Central memory CD8-positive, alpha-beta T cell (primary cell): ENCODE measurements at regions not wholly inside any gene's neighbourhood (a gene's known extent, or its start where the extent isn't known, plus 50 kb on each side); places are given as distances from the start of the nearest gene placed in this dataset.

ENCODE experiments used
- ATAC-seq: fragments of 150-1000 bp; cut with Tn5 transposase; replicated peaks from 2 replicates; pipeline ENCODE4 v1.10.0; 2022; ENCODE audit warnings: mild to moderate bottlenecking, moderate FRiP score, moderate number of reproducible peaks; ENCODE audit not compliant: poor library complexity, severe bottlenecking; ENCODE audit errors: extremely low read depth
- DNase-seq, 2 donors: peaks; one replicate each; pipeline ENCODE4 v3.0.0; 2021; ENCODE audit warnings: low spot score in 2 of 2
- H3K27ac Mint-ChIP-seq: one replicate; pipeline ENCODE4 v1.8.0; 2022; ENCODE audit warnings: low read depth, mild to moderate bottlenecking, moderate library complexity, mixed read lengths
- H3K27me3 Mint-ChIP-seq: one replicate; pipeline ENCODE4 v1.8.0; 2022; ENCODE audit warnings: mixed read lengths
- H3K36me3 Mint-ChIP-seq: one replicate; pipeline ENCODE4 v1.8.0; 2022; ENCODE audit warnings: mild to moderate bottlenecking, moderate library complexity, mixed read lengths; ENCODE audit not compliant: insufficient read depth
- H3K4me1 Mint-ChIP-seq: one replicate; pipeline ENCODE4 v1.8.0; 2022; ENCODE audit warnings: mixed read lengths
- H3K4me3 Mint-ChIP-seq: one replicate; pipeline ENCODE4 v1.8.0; 2022; ENCODE audit warnings: mild to moderate bottlenecking, moderate library complexity, mixed read lengths
- H3K9me3 Mint-ChIP-seq: one replicate; pipeline ENCODE4 v1.8.0; 2022; ENCODE audit warnings: mixed read lengths

DNA sequence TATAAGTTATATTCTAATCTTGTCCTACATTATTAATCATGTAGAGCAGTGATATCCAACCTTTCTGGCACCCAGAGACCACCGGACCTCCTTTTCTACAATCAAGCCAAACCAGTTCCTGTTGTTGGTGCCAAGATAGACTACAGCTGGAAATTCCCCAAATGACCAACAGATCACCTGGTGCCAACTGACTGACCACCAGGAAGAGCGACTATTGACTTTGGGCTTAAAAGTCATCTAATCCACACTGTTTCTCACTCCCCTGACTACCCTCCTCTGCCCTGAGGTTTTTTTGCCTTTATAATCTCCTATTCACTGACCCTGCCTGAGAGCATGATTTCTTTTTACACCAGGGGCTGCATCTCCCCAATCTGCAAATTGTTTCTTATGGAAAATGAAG is 425.2 kb downstream of the TTLL7 start:
- Mint-ChIP-seq H3K36me3 (no peaks in the 10 kb centered on the region), H3K27ac (no peak overlapping the region), H3K4me3 (no peak overlapping the region), H3K4me1 (no peaks in the 10 kb centered on the region), H3K9me3 (peaks cover 11% of the 10 kb centered on the region), H3K27me3 (no peaks in the 10 kb centered on the region)
- no peak for ATAC-seq
- no peak for DNase-seq

DNA sequence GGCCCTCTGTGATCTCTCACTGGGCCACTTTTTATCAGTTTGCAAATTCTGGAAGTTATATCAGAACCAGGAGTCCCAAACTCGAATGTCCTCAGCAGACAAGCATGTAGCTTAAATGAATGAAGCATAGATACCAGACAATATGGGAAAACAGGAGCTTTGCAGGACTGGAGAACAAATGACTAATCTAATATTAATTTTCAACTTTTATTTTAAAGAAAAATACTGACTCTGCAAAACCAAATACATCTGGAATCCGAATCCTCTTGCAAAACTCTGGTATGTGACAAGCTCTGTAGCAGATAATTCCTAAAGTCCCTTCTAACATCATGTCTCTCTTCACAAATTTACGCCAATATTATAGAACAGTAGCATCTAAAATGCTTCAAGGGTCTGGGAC is 427.4 kb downstream of the TTLL7 start:
- Mint-ChIP-seq H3K4me3 (no peak overlapping the region), H3K9me3 (peaks cover 11% of the 10 kb centered on the region), H3K36me3 (no peaks in the 10 kb centered on the region), H3K27me3 (no peaks in the 10 kb centered on the region), H3K4me1 (no peaks in the 10 kb centered on the region), H3K27ac (no peak overlapping the region)
- no peak for ATAC-seq
- no peak for DNase-seq

GRCh38 chr1:83561346-83561745 is 437.6 kb downstream of the TTLL7 start:
- no peaks in the 10 kb centered on the region for H3K4me1 Mint-ChIP-seq
- no peaks in the 10 kb centered on the region for H3K27me3 Mint-ChIP-seq
- DNase-seq (no peak), ATAC-seq (no peak)
- no peak overlapping the region for H3K4me3 Mint-ChIP-seq
- no peak overlapping the region for H3K27ac Mint-ChIP-seq
- no peaks in the 10 kb centered on the region for H3K36me3 Mint-ChIP-seq
- peaks cover 10% of the 10 kb centered on the region for H3K9me3 Mint-ChIP-seq

- H3K36me3 Mint-ChIP-seq: no peaks in the 10 kb centered on the region
- peaks cover 10% of the 10 kb centered on the region for H3K9me3 Mint-ChIP-seq
- H3K4me3 Mint-ChIP-seq: no peak overlapping the region
- no peaks in the 10 kb centered on the region for H3K4me1 Mint-ChIP-seq
- no peaks in the 10 kb centered on the region for H3K27me3 Mint-ChIP-seq
- DNase-seq (no peak), ATAC-seq (no peak)
- no peak overlapping the region for H3K27ac Mint-ChIP-seq
These were observed 439.6 kb downstream of the TTLL7 start for GRCh38 chr1:83559129-83559840.

GRCh38 chr1:83555871-83556270 is 443.1 kb downstream of the TTLL7 start:
- Mint-ChIP-seq H3K4me3 (no peak overlapping the region), H3K4me1 (no peaks in the 10 kb centered on the region), H3K36me3 (no peaks in the 10 kb centered on the region), H3K9me3 (peaks cover 8% of the 10 kb centered on the region), H3K27ac (no peak overlapping the region), H3K27me3 (no peaks in the 10 kb centered on the region)
- ATAC-seq (no peak), DNase-seq (no peak)

DNA sequence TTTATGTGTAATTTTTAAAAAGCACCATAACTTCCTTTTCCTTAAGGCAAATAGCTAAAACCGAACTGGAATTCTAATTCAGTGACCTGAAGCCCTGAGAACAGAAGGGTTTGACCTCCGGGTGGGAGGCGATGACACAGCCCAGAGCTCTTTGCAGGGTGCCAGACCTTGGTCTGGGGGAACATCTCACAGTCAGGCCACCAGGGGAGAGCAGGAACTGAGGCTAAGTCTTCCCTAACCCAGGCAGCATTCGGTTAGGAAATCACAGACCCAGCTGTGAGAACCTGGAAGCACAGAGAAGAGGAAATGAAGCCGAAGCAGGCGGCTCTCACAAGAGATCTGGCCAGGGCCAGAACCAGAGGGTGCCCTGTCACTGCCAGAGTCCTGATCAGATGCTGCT is 444.8 kb downstream of the TTLL7 start:
- H3K36me3 Mint-ChIP-seq: no peaks in the 10 kb centered on the region
- H3K4me3 Mint-ChIP-seq: no peak overlapping the region
- no peaks in the 10 kb centered on the region for H3K27me3 Mint-ChIP-seq
- ATAC-seq (no peak), DNase-seq (no peak)
- peaks cover 7% of the 10 kb centered on the region for H3K9me3 Mint-ChIP-seq
- H3K4me1 Mint-ChIP-seq: no peaks in the 10 kb centered on the region
- no peak overlapping the region for H3K27ac Mint-ChIP-seq

DNA sequence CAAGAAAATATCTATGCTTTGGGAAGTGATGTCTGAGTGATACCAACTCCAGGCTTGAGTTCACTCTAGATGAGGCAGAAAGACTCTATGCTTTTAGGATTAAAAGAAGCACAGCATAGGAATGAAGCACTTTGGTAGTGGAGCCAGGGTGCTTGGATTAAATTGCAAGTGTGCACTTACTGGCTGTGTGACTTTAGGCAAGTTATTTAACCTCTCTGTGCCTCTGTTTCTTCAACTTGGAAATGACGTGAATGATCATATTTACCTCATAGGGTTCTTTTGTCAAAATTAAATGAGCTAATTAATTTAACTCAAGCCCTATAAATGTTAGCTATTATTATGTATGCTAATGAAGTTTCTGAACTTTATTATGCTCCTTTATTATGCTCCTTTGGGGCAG is 446.1 kb downstream of the TTLL7 start:
- DNase-seq: no peak
- H3K4me1 Mint-ChIP-seq: no peaks in the 10 kb centered on the region
- H3K36me3 Mint-ChIP-seq: no peaks in the 10 kb centered on the region
- no peak overlapping the region for H3K4me3 Mint-ChIP-seq
- H3K27ac Mint-ChIP-seq: no peak overlapping the region
- H3K27me3 Mint-ChIP-seq: no peaks in the 10 kb centered on the region
- H3K9me3 Mint-ChIP-seq: peaks cover 7% of the 10 kb centered on the region
- ATAC-seq: no peak

GRCh38 chr1:83548311-83548710 is 450.6 kb downstream of the TTLL7 start:
- no peaks in the 10 kb centered on the region for H3K27me3 Mint-ChIP-seq
- H3K4me1 Mint-ChIP-seq: no peaks in the 10 kb centered on the region
- peaks cover 9% of the 10 kb centered on the region for H3K9me3 Mint-ChIP-seq
- DNase-seq: no peak
- no peak overlapping the region for H3K27ac Mint-ChIP-seq
- no peak overlapping the region for H3K4me3 Mint-ChIP-seq
- no peak for ATAC-seq
- H3K36me3 Mint-ChIP-seq: peaks cover under 1% of the 10 kb centered on the region

DNA sequence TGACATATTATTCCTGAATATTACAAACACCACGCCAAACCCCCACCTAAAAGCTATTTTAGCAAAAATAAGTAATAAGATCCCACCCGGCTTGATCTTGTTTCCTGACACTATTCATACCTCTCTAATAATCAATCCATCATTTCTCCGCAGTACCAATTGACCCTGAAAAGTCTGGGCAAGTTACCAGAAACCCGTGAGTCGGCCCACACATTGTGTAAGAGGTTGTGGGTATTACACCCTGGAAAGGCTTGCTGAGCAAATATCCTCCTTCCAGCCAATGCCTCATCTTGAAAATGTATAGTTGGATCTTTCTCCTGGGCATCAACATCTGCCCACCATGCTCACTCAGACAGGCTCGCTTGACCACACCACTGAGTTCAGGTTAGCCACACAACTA is 451.0 kb downstream of the TTLL7 start:
- H3K27ac Mint-ChIP-seq: no peak overlapping the region
- H3K4me1 Mint-ChIP-seq: no peaks in the 10 kb centered on the region
- H3K9me3 Mint-ChIP-seq: peaks cover 12% of the 10 kb centered on the region
- no peak overlapping the region for H3K4me3 Mint-ChIP-seq
- peaks cover 2% of the 10 kb centered on the region for H3K36me3 Mint-ChIP-seq
- ATAC-seq (no peak), DNase-seq (no peak)
- no peaks in the 10 kb centered on the region for H3K27me3 Mint-ChIP-seq

GRCh38 chr1:83546874-83547273 is 452.1 kb downstream of the TTLL7 start:
- Mint-ChIP-seq H3K4me1 (no peaks in the 10 kb centered on the region), H3K36me3 (peaks cover 2% of the 10 kb centered on the region), H3K27ac (no peak overlapping the region), H3K9me3 (peaks cover 12% of the 10 kb centered on the region), H3K27me3 (no peaks in the 10 kb centered on the region), H3K4me3 (no peak overlapping the region)
- DNase-seq (no peak), ATAC-seq (no peak)

GRCh38 chr1:83545066-83545862 is 453.7 kb downstream of the TTLL7 start:
- no peak overlapping the region for H3K4me3 Mint-ChIP-seq
- H3K36me3 Mint-ChIP-seq: peaks cover 2% of the 10 kb centered on the region
- DNase-seq: no peak
- H3K27me3 Mint-ChIP-seq: no peaks in the 10 kb centered on the region
- H3K9me3 Mint-ChIP-seq: peaks cover 11% of the 10 kb centered on the region
- H3K4me1 Mint-ChIP-seq: no peaks in the 10 kb centered on the region
- no peak overlapping the region for H3K27ac Mint-ChIP-seq
- no peak for ATAC-seq

- no peaks in the 10 kb centered on the region for H3K27me3 Mint-ChIP-seq
- no peak overlapping the region for H3K4me3 Mint-ChIP-seq
- no peak for ATAC-seq
- H3K9me3 Mint-ChIP-seq: peaks cover 15% of the 10 kb centered on the region
- peaks cover 3% of the 10 kb centered on the region for H3K36me3 Mint-ChIP-seq
- no peaks in the 10 kb centered on the region for H3K4me1 Mint-ChIP-seq
- no peak overlapping the region for H3K27ac Mint-ChIP-seq
- DNase-seq: no peak
These were observed 455.5 kb downstream of the TTLL7 start for GRCh38 chr1:83543222-83543973.
